ENCODE measurements at regions not wholly inside any gene's neighbourhood (a gene's known extent, or its start where the extent isn't known, plus 50 kb on each side); places are given as distances from the start of the nearest gene placed in this dataset.

GRCh38 chr5:60007729-60008128 is 114.2 kb upstream of the PDE4D start:
- no peak for TF ChIP-seq CTCF (IDR thresholded peaks at IDR 0.05; ENCODE audit: extremely low read depth, missing control alignments)
- DNase-seq (ENCODE audit: low spot score), result no peak

- no peak for DNase-seq (ENCODE audit: low spot score)
- no peak for TF ChIP-seq CTCF (IDR thresholded peaks at IDR 0.05; ENCODE audit: extremely low read depth, missing control alignments)
Observed at GRCh38 chr5:59999056-59999455, 105.5 kb upstream of the PDE4D start.

- no peak for TF ChIP-seq CTCF (IDR thresholded peaks at IDR 0.05; ENCODE audit: extremely low read depth, missing control alignments)
- no peak for DNase-seq (ENCODE audit: low spot score)
Observed at GRCh38 chr5:59992206-59992605, 98.7 kb upstream of the PDE4D start.

- DNase-seq (ENCODE audit: low spot score), result no peak
- no peak for TF ChIP-seq CTCF (IDR thresholded peaks at IDR 0.05; ENCODE audit: extremely low read depth, missing control alignments)
Observed at GRCh38 chr5:59988396-59988795, 94.9 kb upstream of the PDE4D start.

- TF ChIP-seq CTCF (IDR thresholded peaks at IDR 0.05; ENCODE audit: extremely low read depth, missing control alignments), result no peak
- DNase-seq (ENCODE audit: low spot score), result no peak
Observed at GRCh38 chr5:59976342-59976741, 82.8 kb upstream of the PDE4D start.

- TF ChIP-seq CTCF (IDR thresholded peaks at IDR 0.05; ENCODE audit: extremely low read depth, missing control alignments), result no peak
- DNase-seq (ENCODE audit: low spot score), result no peak
Observed at GRCh38 chr5:59972043-59972442, 78.5 kb upstream of the PDE4D start.

GRCh38 chr5:59959330-59959729 is 65.8 kb upstream of the PDE4D start:
- no peak for TF ChIP-seq CTCF (IDR thresholded peaks at IDR 0.05; ENCODE audit: extremely low read depth, missing control alignments)
- DNase-seq (ENCODE audit: low spot score), result no peak

All from GM20000 (cell line).